ENCODE measurements at regions not wholly inside any gene's neighbourhood (a gene's known extent, or its start where the extent isn't known, plus 50 kb on each side); places are given as distances from the start of the nearest gene placed in this dataset.

- DNase-seq (ENCODE audit: low read depth in 1 of 2, low spot score in 2 of 2) (no peak), FAIRE-seq (no peak)
- Histone ChIP-seq H3K56ac (replicated peaks; ENCODE audit: insufficient read length, low read depth, low read length) (no peak overlapping the region), H2BK15ac (ENCODE audit: low read length) (no peak overlapping the region), H3K18ac (ENCODE audit: extremely low read depth, low read length) (no peak overlapping the region), H3K4me2 (ENCODE audit: insufficient read depth in 1 of 2, low read depth in 2 of 2, low read length in 2 of 2) (no peak overlapping the region), H3K27me3 (replicated peaks in 1 of 4; ENCODE audit: control insufficient read depth in 3 of 4, extremely low read depth in 1 of 4, insufficient read depth in 3 of 4, low read length in 3 of 4) (no peaks in the 10 kb centered on the region), H4K91ac (replicated peaks; ENCODE audit: insufficient read length, low read length) (no peak overlapping the region), H3K23me2 (ENCODE audit: low read depth, low read length) (no peaks in the 10 kb centered on the region), H4K5ac (ENCODE audit: insufficient read length, low read depth, low read length) (no peak overlapping the region), H2AK5ac (ENCODE audit: low read depth, low read length) (no peak overlapping the region), H2BK5ac (ENCODE audit: low read depth, low read length) (no peak overlapping the region), H3K14ac (ENCODE audit: insufficient read length) (no peak overlapping the region), H2BK120ac (replicated peaks; ENCODE audit: low read depth, low read length) (no peak overlapping the region), H3K36me3 (ENCODE audit: control insufficient read depth in 2 of 4, insufficient read depth in 4 of 4, low read length in 3 of 4) (no peaks in the 10 kb centered on the region), H3K27ac (ENCODE audit: low read depth, low read length) (no peak overlapping the region), H3K9ac (replicated peaks in 1 of 4; ENCODE audit: extremely low read depth in 1 of 4, low read depth in 3 of 4, low read length in 3 of 4) (no peak overlapping the region), H3K23ac (ENCODE audit: insufficient read length) (no peak overlapping the region), H3K79me1 (ENCODE audit: low read depth, low read length) (no peaks in the 10 kb centered on the region), H3K9me3 (ENCODE audit: insufficient read depth in 2 of 2, low read depth in 1 of 2, low read length in 1 of 2) (peaks cover 8 to 17% of the 10 kb centered on the region in 2 experiments), H2AFZ (ENCODE audit: low read length) (no peak overlapping the region), H2BK12ac (ENCODE audit: low read depth, low read length) (no peak overlapping the region), H3K79me2 (ENCODE audit: control insufficient read depth in 1 of 2, insufficient read depth in 2 of 2, low read length in 2 of 2) (no peaks in the 10 kb centered on the region), H2BK20ac (ENCODE audit: low read length) (no peak overlapping the region), H3K4ac (replicated peaks; ENCODE audit: insufficient read length, low read depth, low read length) (no peak overlapping the region), H4K8ac (ENCODE audit: extremely low read depth, insufficient read depth, low read length) (no peak overlapping the region), H3K4me3 (ENCODE audit: extremely low read depth in 1 of 4, insufficient read depth in 2 of 4, low read depth in 3 of 4, low read length in 4 of 4) (no peak overlapping the region), H4K20me1 (replicated peaks in 1 of 2; ENCODE audit: control insufficient read depth in 1 of 2, insufficient read depth in 2 of 2, low read length in 2 of 2) (no peaks in the 10 kb centered on the region), H3K4me1 (replicated peaks in 1 of 4; ENCODE audit: control insufficient read depth in 3 of 4, insufficient read depth in 4 of 4, low read length in 3 of 4) (no peaks in the 10 kb centered on the region)
- no peak for TF ChIP-seq KDM4A (IDR thresholded peaks at IDR 0.05; ENCODE audit: low read depth, low read length, severe bottlenecking)
- TF ChIP-seq SIX5 (IDR thresholded peaks at IDR 0.05; ENCODE audit: low read depth, low read length) = no peak
- no peak for TF ChIP-seq FOSL1 (IDR thresholded peaks at IDR 0.05; ENCODE audit: insufficient read depth, low read depth, low read length)
- TF ChIP-seq TCF12 (IDR thresholded peaks at IDR 0.05; ENCODE audit: low read depth, low read length) = no peak
- 81% methylated on average over 2 of the region's 2 CpGs; no CpG with 5 or more reads in 1 of the 2 experiments for WGBS, 2 experiments (ENCODE audit: extremely low coverage in 1 of 2, insufficient coverage in 1 of 2, insufficient read length in 1 of 2, insufficient replicate concordance in 2 of 2, low coverage in 1 of 2, low lambda C conversion rate in 2 of 2, missing lambda C conversion rate in 1 of 2)
- ChIA-PET POLR2A (ENCODE audit: partially characterized antibody) (no interaction called here), CTCF (ENCODE audit: partially characterized antibody) (interaction anchor here (1.8 kb wide), 1 partner anchor 12 kb away, joined by 4 read pairs; no protein-coding TSS in a partner anchor)
Measured at GRCh38 chr2:236835307-236836024, 250.2 kb upstream of the COPS8 start.

Measured in H1 (cell line).